GM13977 (cell line): ENCODE measurements at regions not wholly inside any gene's neighbourhood (a gene's known extent, or its start where the extent isn't known, plus 50 kb on each side); places are given as distances from the start of the nearest gene placed in this dataset.

Experiments used
- DNase-seq: peaks from one replicate; pipeline ENCODE4 v3.0.0; 2012; ENCODE audit warnings: low spot score
- CTCF ChIP-seq: IDR thresholded peaks from 2 replicates; pipeline ENCODE4 v1.5.1; 2012; ENCODE audit warnings: mild to moderate bottlenecking, control low read depth; ENCODE audit not compliant: insufficient read depth; ENCODE audit errors: extremely low read depth, missing control alignments
- in situ Hi-C: fragments of 300-500 bp; cut with MboI; formaldehyde crosslinking; loops from one replicate; pipeline ENCODE4 v1.12.0; 2022; ENCODE audit warnings: low sequenced_read_pairs, low pct_unique_long_range_greater_than_20kb, mixed read lengths, inconsistent platforms; ENCODE audit not compliant: unreplicated experiment

GRCh38 chr5:54746777-54747398 is 229.3 kb downstream of the SNX18 start:
- DNase-seq = no peak
- in situ Hi-C loops = no loop called here
- TF ChIP-seq CTCF = no peak

- in situ Hi-C loops = no loop called here
- DNase-seq = no peak
- no peak for TF ChIP-seq CTCF
Observed at GRCh38 chr5:54746346-54746745, 228.8 kb downstream of the SNX18 start.

GRCh38 chr5:54745599-54745998 is 228.0 kb downstream of the SNX18 start:
- in situ Hi-C loops = no loop called here
- DNase-seq = no peak
- TF ChIP-seq CTCF = no peak

- no peak for TF ChIP-seq CTCF
- in situ Hi-C loops = no loop called here
- peak; percentile 28 for DNase-seq
Observed at GRCh38 chr5:54743997-54744788, 226.6 kb downstream of the SNX18 start.

GRCh38 chr5:54743581-54743980 is 226.0 kb downstream of the SNX18 start:
- in situ Hi-C loops = no loop called here
- TF ChIP-seq CTCF = no peak
- no peak for DNase-seq

GRCh38 chr5:54742417-54742891 is 224.9 kb downstream of the SNX18 start:
- in situ Hi-C loops = no loop called here
- TF ChIP-seq CTCF = no peak
- no peak for DNase-seq
